Astrocyte (in vitro differentiated cells and primary cell): ENCODE measurements at regions not wholly inside any gene's neighbourhood (a gene's known extent, or its start where the extent isn't known, plus 50 kb on each side); places are given as distances from the start of the nearest gene placed in this dataset.
A peak's percentile ranks its signal among the peaks of the same experiment; 100 is the strongest.

Source experiments
- DNase-seq: peaks from one replicate; pipeline ENCODE4 v3.0.0-alpha.2; 2010; ENCODE audit warnings: low read depth
- FAIRE-seq: peaks from 2 replicates; lab custom pipeline; 2011; peaks lifted over from hg19 to GRCh38; lab: Jason Lieb, UNC
- H2AFZ ChIP-seq: 2 replicates; pipeline ENCODE4 v1.6.0; 2012; ENCODE audit warnings: low read depth, low read length, inconsistent platforms
- H3K27ac ChIP-seq: 2 replicates; pipeline ENCODE4 v1.5.1; 2011; ENCODE audit warnings: low read depth, low read length, inconsistent platforms
- H3K27me3 ChIP-seq: 2 replicates; pipeline ENCODE4 v1.6.0; 2011; ENCODE audit warnings: low read length, inconsistent platforms; ENCODE audit not compliant: insufficient read depth
- H3K36me3 ChIP-seq: 2 replicates; pipeline ENCODE4 v1.5.1; 2011; ENCODE audit warnings: low read length, inconsistent platforms; ENCODE audit not compliant: insufficient read depth
- H3K4me1 ChIP-seq: 2 replicates; pipeline ENCODE4 v1.5.1; 2011; ENCODE audit warnings: low read length, inconsistent platforms; ENCODE audit not compliant: insufficient read depth
- H3K4me2 ChIP-seq: 2 replicates; pipeline ENCODE4 v1.6.0; 2012; ENCODE audit warnings: low read length, inconsistent platforms
- H3K4me3 ChIP-seq: 2 replicates; pipeline ENCODE4 v1.5.1; 2011; ENCODE audit warnings: low read depth, mild to moderate bottlenecking, low read length, inconsistent platforms; ENCODE audit not compliant: insufficient read depth
- H3K79me2 ChIP-seq: 2 replicates; pipeline ENCODE4 v1.6.0; 2012; ENCODE audit warnings: mild to moderate bottlenecking, low read length, inconsistent platforms; ENCODE audit not compliant: insufficient read depth
- H3K9ac ChIP-seq: 2 replicates; pipeline ENCODE4 v1.6.0; 2012; ENCODE audit warnings: mild to moderate bottlenecking, low read length, inconsistent platforms
- H3K9me3 ChIP-seq: 2 replicates; pipeline ENCODE4 v1.5.1; 2012; ENCODE audit warnings: low read depth, mild to moderate bottlenecking, low read length, inconsistent platforms; ENCODE audit not compliant: insufficient read depth
- H4K20me1 ChIP-seq: 2 replicates; pipeline ENCODE4 v1.6.0; 2012; ENCODE audit warnings: low read length, inconsistent platforms; ENCODE audit not compliant: insufficient read depth
- H3K27ac Mint-ChIP-seq: one replicate; pipeline ENCODE4 v1.8.0; 2021; ENCODE audit warnings: mild to moderate bottlenecking, mixed read lengths; ENCODE audit not compliant: unreplicated experiment
- H3K27me3 Mint-ChIP-seq: one replicate; pipeline ENCODE4 v1.8.0; 2021; ENCODE audit warnings: low read depth, mixed read lengths; ENCODE audit not compliant: unreplicated experiment
- H3K36me3 Mint-ChIP-seq: one replicate; pipeline ENCODE4 v1.8.0; 2021; ENCODE audit warnings: low read depth, mixed read lengths; ENCODE audit not compliant: unreplicated experiment
- H3K4me1 Mint-ChIP-seq: one replicate; pipeline ENCODE4 v1.8.0; 2021; ENCODE audit warnings: low read depth, mixed read lengths; ENCODE audit not compliant: unreplicated experiment
- H3K4me3 Mint-ChIP-seq: one replicate; pipeline ENCODE4 v1.8.0; 2021; ENCODE audit warnings: mild to moderate bottlenecking, moderate library complexity, mixed read lengths; ENCODE audit not compliant: unreplicated experiment
- H3K9me3 Mint-ChIP-seq: one replicate; pipeline ENCODE4 v1.8.0; 2021; ENCODE audit warnings: mild to moderate bottlenecking, mixed read lengths; ENCODE audit not compliant: unreplicated experiment
- EZH2 ChIP-seq: IDR thresholded peaks from 2 replicates; pipeline ENCODE4 v1.6.1; 2012; ENCODE audit warnings: mild to moderate bottlenecking, low read length, inconsistent platforms; ENCODE audit not compliant: insufficient read depth
- TF ChIP-seq, protein P1 (sequence below): IDR thresholded peaks from 2 replicates; pipeline ENCODE4 v1.5.1; 2011; ENCODE audit warnings: low read depth, mild to moderate bottlenecking, inconsistent platforms, low read length, moderate library complexity; ENCODE audit not compliant: insufficient read depth

DNA sequence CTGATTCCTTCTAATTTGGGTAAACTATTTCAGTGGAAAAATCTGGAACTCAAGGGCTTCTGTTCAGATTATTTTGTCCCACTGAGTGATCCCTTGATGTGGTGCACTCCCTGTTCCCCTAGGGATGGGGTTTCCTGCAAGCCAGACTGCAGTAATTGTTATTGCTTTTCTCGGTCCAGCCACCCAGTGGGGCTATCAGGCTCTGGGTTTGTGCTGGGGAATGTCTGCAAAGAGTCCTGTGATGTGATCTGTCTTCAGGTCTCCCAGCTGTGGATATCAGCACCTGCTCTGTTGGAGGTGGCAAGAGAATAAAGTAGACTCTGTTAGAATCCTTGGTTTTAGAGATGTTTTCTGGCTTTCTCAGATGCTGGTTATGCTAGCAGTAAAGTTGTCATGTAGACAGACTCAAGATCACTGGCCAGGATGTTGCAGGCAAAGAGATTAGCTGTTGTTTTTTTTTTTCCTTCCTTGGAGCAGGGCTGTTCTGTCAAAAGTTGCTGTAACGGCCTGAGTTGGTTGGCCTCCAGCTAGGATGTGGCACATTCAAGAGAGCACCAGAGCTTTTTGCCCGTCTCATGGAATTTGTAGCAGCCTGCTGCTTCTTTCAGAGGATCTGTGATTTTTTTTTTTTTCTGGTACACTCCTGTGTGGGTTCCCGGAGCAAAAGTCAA lies 1314.0 kb downstream of the PCDH19 start:
- H3K9me3 ChIP-seq: no peaks in the 10 kb centered on the region
- no peaks in the 10 kb centered on the region for H3K36me3 ChIP-seq
- FAIRE-seq: no peak
- Mint-ChIP-seq H3K27ac (no peak overlapping the region), H3K36me3 (no peaks in the 10 kb centered on the region), H3K4me3 (no peak overlapping the region), H3K27me3 (no peaks in the 10 kb centered on the region), H3K4me1 (no peaks in the 10 kb centered on the region), H3K9me3 (no peaks in the 10 kb centered on the region)
- no peak overlapping the region for H2AFZ ChIP-seq
- no peak overlapping the region for H3K4me3 ChIP-seq
- no peak overlapping the region for H3K4me2 ChIP-seq
- no peak for DNase-seq
- TF ChIP-seq, protein P1, sequence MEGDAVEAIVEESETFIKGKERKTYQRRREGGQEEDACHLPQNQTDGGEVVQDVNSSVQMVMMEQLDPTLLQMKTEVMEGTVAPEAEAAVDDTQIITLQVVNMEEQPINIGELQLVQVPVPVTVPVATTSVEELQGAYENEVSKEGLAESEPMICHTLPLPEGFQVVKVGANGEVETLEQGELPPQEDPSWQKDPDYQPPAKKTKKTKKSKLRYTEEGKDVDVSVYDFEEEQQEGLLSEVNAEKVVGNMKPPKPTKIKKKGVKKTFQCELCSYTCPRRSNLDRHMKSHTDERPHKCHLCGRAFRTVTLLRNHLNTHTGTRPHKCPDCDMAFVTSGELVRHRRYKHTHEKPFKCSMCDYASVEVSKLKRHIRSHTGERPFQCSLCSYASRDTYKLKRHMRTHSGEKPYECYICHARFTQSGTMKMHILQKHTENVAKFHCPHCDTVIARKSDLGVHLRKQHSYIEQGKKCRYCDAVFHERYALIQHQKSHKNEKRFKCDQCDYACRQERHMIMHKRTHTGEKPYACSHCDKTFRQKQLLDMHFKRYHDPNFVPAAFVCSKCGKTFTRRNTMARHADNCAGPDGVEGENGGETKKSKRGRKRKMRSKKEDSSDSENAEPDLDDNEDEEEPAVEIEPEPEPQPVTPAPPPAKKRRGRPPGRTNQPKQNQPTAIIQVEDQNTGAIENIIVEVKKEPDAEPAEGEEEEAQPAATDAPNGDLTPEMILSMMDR: no peak
- no peak for TF ChIP-seq EZH2
- no peaks in the 10 kb centered on the region for H4K20me1 ChIP-seq
- no peaks in the 10 kb centered on the region for H3K79me2 ChIP-seq
- no peaks in the 10 kb centered on the region for H3K27me3 ChIP-seq
- H3K27ac ChIP-seq: no peak overlapping the region
- H3K9ac ChIP-seq: no peak overlapping the region
- H3K4me1 ChIP-seq: no peaks in the 10 kb centered on the region

DNA sequence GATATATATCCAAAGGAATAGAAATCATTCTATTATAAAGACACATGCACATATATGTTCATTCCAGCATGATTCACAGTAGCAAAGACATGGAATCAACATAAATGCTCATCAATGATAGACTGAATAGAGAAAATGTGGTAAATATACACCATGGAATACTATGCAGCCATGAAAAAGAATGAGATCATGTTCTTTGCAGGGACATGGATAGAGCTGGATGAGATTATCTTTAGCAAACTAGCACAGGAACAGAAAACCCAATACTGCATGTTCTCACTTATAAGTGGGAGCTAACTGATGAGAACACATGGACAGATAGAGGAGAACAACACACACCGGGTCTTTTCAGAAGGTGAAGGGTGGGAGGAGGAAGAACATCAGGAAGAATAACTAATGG lies 1318.6 kb downstream of the PCDH19 start:
- Mint-ChIP-seq H3K4me1 (no peaks in the 10 kb centered on the region), H3K4me3 (no peak overlapping the region), H3K36me3 (no peaks in the 10 kb centered on the region), H3K27ac (no peak overlapping the region), H3K27me3 (no peaks in the 10 kb centered on the region), H3K9me3 (no peaks in the 10 kb centered on the region)
- Histone ChIP-seq H4K20me1 (no peaks in the 10 kb centered on the region), H3K27me3 (no peaks in the 10 kb centered on the region), H3K4me2 (no peak overlapping the region), H3K79me2 (no peaks in the 10 kb centered on the region), H3K9me3 (no peaks in the 10 kb centered on the region), H2AFZ (no peak overlapping the region), H3K36me3 (no peaks in the 10 kb centered on the region), H3K4me3 (no peak overlapping the region), H3K9ac (no peak overlapping the region), H3K4me1 (no peaks in the 10 kb centered on the region), H3K27ac (no peak overlapping the region)
- peak; percentile 88 for FAIRE-seq
- TF ChIP-seq, protein P1: no peak
- TF ChIP-seq EZH2: no peak
- no peak for DNase-seq

DNA sequence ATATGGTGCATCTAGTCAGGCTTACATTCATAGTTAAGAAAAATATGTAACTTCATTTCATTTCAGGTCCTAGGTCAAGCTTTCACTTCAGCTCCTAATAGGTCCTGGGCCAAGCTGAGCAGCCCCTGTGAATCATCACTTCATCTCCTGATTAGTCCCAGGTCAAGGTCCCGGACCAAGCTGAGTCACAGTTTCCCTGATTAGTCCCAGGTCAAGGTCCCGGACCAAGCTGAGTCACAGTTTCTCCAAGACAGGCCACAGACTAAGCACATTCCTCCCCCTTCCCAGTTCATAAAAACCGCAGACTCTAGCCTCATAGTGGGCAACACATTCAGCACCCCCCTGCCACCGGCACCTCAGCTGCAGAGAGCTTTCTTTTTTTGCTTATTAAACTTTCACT lies 1331.8 kb downstream of the PCDH19 start:
- H3K27ac ChIP-seq: no peak overlapping the region
- H3K9me3 ChIP-seq: no peaks in the 10 kb centered on the region
- no peaks in the 10 kb centered on the region for H3K27me3 Mint-ChIP-seq
- no peak for FAIRE-seq
- no peak for DNase-seq
- no peaks in the 10 kb centered on the region for H4K20me1 ChIP-seq
- H3K36me3 ChIP-seq: no peaks in the 10 kb centered on the region
- TF ChIP-seq, protein P1: no peak
- TF ChIP-seq EZH2: no peak
- H3K36me3 Mint-ChIP-seq: no peaks in the 10 kb centered on the region
- no peaks in the 10 kb centered on the region for H3K79me2 ChIP-seq
- no peaks in the 10 kb centered on the region for H3K4me1 Mint-ChIP-seq
- H3K9ac ChIP-seq: no peak overlapping the region
- no peak overlapping the region for H2AFZ ChIP-seq
- H3K4me3 Mint-ChIP-seq: peak overlapping the region; percentile 22
- no peak overlapping the region for H3K4me2 ChIP-seq
- no peaks in the 10 kb centered on the region for H3K27me3 ChIP-seq
- H3K4me3 ChIP-seq: no peak overlapping the region
- no peaks in the 10 kb centered on the region for H3K4me1 ChIP-seq
- H3K9me3 Mint-ChIP-seq: no peaks in the 10 kb centered on the region
- peak overlapping the region; percentile 12 for H3K27ac Mint-ChIP-seq
